HK-2 (cell line): ENCODE measurements at regions not wholly inside any gene's neighbourhood (a gene's known extent, or its start where the extent isn't known, plus 50 kb on each side); places are given as distances from the start of the nearest gene placed in this dataset.

Experiments used
- DNase-seq: peaks from one replicate; pipeline ENCODE4 v3.0.0-alpha.2; 2018; ENCODE audit not compliant: unreplicated experiment

DNA sequence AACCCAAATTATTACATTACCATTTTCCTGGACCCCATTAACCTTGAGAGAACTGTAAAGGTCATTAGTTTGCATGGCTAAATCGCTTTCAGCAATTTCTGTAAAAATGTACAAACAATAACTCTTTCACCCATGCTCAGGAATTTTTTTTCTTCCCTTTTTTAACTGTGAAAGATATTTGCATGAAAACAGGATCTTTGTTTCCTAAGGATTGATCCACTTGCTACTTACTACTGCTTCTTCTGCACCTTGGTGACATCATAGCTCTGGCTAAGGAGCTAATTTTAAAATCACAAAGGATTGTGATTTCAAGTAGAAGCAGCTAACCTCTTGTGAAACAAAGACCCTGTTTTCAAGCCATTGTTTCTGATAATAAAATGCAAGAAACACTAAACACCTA, 274.6 kb upstream of the ESRRG start:
- DNase-seq = no peak

GRCh38 chr1:216997069-216997468, 273.8 kb upstream of the ESRRG start:
- DNase-seq = no peak

DNA sequence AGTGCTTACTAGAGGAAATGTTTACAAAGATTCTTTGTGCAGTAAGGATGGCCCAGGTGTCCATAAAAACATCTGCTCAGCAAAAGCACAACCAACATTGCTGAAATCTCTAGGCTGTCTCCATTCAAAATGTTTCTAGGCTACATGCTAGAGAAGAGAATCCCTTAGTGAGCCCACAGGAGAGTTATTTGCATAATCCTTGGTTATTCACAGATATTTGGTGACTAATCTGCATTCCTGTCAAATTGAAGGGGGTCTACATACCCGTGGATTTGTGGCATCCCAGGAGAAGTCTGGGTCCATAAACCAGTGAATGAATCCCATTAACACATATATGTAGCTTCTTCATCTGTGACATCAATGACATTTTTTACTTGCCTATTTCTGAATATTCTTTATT, 261.3 kb upstream of the ESRRG start:
- DNase-seq = no peak

DNA sequence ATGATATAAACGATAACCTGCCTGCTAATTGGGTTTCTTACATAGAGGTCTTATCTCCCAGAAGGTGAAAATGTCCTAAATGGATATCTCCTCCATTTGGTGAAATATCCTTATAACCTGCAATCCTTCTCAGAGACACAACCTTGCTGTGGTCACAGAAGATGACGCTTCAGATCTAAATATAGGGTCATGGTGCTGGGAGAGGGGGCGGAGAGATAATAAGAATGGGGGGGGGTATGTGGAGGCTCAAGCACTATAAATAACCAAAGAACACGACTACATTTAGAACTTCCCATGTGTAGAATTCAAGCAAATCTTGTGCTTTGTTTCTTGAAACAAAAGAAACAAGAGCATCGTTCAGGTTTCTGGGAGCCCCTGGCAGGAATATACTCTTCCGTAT, 260.6 kb upstream of the ESRRG start:
- DNase-seq = no peak

GRCh38 chr1:216961516-216961915, 238.3 kb upstream of the ESRRG start:
- no peak for DNase-seq

DNA sequence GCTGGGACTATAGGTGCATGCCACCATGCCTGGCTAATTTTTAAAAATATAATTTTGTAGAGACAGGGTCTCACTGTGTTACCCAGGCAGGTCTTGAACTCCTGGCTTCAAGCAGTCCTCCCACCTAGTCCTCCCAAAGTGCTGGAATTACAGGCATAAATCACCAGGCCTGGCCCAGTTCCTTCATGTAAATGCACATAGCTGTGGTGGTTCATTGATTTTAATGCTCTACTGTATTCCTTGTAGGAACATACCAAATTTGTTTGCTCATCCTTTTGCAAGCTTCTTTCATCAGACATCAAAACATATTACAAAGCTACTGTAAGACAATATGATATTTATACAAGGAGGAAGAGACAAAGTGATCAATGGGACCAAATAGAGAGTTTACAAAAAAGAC, 237.5 kb upstream of the ESRRG start:
- DNase-seq = no peak

DNA sequence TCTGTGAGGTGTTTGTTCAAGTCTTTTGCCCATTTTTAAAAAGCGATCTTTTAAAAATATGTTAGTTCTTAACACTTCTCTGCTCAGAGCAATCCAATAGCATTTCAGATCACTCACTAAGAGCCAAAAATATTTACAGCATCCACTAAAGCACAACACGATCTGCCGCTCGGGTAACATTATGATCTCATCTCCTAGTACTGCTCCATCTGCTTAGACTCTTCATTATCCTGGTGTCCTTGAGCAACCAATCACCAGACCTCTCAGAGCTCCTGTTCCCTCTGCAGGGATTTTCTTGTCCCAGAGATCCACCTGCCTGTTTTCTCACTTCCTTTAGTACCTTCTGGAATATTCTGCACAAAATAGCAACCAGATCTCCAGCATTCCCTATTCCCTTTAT, 235.3 kb upstream of the ESRRG start:
- DNase-seq = no peak

GRCh38 chr1:216953495-216953894, 230.3 kb upstream of the ESRRG start:
- DNase-seq = no peak

GRCh38 chr1:216952864-216953263, 229.6 kb upstream of the ESRRG start:
- DNase-seq = no peak

DNA sequence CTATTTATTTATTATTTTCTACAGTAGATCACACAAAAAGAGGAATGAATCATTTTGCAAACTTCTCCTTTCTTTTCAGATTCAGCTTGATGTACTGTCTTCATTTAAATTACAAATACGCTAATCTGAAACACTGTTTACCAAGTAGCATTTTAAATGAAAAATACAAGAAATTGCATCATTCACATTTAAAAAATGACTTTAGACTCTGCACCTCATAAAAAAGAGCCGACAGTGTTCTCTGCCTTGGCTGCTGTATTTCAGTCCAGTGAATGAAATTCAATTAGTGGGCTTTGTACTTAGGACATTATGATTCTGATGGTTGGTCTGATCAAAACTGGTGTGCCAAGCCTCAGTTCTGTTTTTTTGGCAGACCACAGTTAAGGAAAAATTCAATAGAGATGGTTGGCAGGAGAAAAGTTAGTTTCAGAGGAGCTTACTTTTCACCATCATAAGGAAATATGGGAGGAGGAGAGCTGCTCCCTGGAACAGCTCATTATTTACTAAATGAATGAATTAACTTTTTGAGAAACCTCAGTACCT, 222.4 kb upstream of the ESRRG start:
- DNase-seq = no peak

GRCh38 chr1:216944864-216945510, 221.8 kb upstream of the ESRRG start:
- no peak for DNase-seq

- no peak for DNase-seq
Measured at GRCh38 chr1:216937491-216937890, 214.3 kb upstream of the ESRRG start.

DNA sequence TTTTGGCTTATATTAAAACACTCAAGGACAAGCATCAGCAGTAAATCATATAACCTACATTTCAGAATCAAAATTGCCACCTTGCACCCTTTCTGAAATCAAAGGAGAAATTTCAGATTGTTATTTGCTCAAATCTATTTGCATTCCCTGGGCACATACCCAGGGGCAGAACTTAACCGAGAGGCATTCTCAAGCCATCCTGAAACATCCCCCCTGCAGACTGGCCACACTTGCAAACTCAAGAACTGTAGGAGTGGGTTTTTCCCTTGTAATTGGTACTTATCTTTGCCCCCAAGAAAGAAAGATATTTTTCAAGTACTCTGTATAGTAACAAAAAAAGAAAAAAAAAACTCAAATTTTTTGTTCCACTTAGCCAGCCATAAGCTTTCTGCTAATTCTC, 213.6 kb upstream of the ESRRG start:
- no peak for DNase-seq

DNA sequence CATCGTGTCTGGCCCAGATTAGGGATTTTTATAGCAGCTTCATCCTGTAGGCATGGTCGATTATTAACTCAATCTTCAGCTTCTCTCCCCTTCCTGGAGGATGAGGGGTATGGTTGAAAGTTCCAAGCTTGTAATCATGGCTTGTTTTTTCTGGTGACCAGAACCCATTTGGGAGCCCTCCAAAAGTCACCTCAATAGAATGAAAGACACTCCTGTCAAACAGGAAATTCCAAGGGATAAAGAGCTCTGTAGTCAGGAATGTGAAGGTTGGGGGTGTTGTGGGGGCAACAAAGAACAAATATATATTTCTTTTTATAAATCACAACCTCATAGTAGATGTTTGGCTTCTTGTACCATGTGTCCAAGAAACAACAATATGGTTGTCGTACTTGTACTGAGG, 212.7 kb upstream of the ESRRG start:
- DNase-seq = no peak

DNA sequence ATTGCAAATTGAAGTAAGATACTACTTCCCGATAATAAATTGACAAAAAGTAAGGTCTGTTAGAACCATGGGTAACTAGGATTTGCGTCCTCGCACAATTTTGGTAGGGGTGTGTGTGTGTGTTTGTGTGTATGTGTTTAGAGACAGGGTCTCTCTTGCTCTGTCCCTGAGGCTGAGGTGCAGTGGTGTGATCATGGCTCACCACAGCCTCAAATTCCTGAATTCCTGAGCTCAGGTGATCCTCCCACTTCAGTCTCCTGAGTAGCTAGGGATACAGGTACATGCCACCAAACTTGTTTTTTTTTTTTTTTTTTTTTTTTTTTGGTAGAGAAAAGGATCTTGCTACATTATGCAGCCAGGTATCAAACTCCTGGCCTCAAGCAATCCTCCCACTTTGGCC, 209.2 kb upstream of the ESRRG start:
- no peak for DNase-seq

DNA sequence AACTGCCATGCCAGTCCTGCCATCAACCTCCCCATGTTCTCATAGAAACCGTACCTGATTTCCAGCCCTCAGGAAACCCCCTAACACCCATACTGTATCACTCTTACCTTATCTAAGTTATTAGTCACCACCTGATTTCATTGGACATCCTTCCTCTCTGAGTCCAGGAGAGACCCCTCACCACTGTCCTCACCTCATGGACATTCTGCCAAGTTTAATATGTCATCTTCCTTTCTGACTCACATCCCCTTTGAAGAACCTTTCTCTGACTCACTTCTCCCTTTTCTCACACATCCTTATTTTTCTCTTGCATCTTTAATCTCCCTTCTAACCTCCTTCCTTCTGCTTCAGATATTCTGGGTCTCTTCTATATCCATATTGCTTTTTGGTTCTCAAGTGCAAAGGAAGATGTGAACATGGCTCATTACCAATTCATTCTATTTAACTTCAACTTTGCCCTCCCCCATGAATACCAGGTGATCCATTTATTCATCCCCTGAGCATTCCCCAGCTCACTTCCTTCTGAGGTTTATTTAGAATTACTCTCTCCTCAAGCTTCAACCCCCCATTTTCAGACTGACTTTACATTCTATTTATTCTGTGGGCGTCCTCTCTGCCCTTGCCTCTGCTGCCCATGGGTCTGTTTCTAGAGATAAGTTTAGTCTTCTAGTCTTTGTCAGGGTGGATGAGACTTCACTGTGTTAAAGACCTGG, 206.8 kb upstream of the ESRRG start:
- peak; percentile 47 for DNase-seq

DNA sequence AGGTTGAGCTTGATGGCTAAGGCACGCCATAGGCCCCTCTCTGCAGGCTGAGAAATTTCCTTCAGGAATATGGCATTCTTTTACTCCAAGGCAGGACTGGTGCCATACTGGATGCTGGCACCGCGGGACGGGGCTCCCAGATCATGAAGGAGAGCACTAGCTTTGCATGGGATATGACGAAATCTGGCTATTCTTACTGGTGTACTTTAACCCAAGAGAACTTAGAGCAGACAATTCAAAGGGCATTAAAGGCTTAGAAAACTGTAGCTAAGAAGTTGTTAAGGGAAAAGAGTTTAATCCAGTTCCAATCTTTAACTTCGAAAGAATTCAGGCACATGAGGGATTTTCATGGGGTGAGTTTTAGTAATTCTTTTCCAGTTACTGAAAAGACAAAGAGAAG, 204.4 kb upstream of the ESRRG start:
- DNase-seq = no peak

- no peak for DNase-seq
Measured at GRCh38 chr1:216926720-216927510, 203.7 kb upstream of the ESRRG start.

- DNase-seq = no peak
Measured at GRCh38 chr1:216925962-216926625, 202.9 kb upstream of the ESRRG start.

- DNase-seq = no peak
Measured at GRCh38 chr1:216924732-216925131, 201.5 kb upstream of the ESRRG start.

DNA sequence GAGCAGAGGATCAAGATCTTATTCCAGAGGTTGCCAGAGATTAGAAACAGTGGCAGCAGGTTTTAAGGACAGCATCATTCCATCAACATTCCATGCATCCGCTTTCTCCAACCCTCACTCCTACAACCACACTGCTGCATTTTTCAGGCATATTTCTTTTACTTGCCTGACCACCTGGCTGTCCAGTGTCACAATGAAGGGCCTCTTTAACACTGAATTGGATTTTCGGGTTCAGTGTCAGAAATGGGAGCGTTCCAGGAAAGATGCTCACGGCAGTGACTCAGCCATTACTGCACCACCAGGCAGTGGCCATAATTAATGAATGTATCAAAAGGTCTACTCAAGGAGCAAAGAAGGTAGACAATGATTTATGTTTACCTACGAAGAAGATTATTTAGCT, 200.4 kb upstream of the ESRRG start:
- DNase-seq = no peak

- DNase-seq = no peak
Measured at GRCh38 chr1:216922406-216922805, 199.2 kb upstream of the ESRRG start.
